Head of caudate nucleus (tissue), 42 donors: ENCODE measurements at regions not wholly inside any gene's neighbourhood (a gene's known extent, or its start where the extent isn't known, plus 50 kb on each side); places are given as distances from the start of the nearest gene placed in this dataset.
"Not testable (repeated sequence)": the region's sequence is repeated elsewhere in the genome, so short reads cannot be mapped to it uniquely, and the experiment has no call there.

Experiments used
- DNase-seq, 42 donors: peaks; one replicate each; pipeline versions ENCODE4 v3.0.0 to v3.0.0-alpha.2; 2020 to 2021; ENCODE audit warnings: mixed read lengths in 7 of 42
- intact Hi-C: fragments of 100-400 bp; cut with DNase I; formaldehyde crosslinking; loops from one replicate; pipeline ENCODE4 v1.15.0; 2022

GRCh38 chr6:115216835-115217234 is 843.9 kb downstream of the FRK start:
- intact Hi-C loops, result no loop called here
- no peak for DNase-seq

GRCh38 chr6:115214283-115214682 is 846.4 kb downstream of the FRK start:
- no peak for DNase-seq
- intact Hi-C loops, result no loop called here

- DNase-seq, result no peak
- intact Hi-C loops, result no loop called here
Observed at GRCh38 chr6:115203381-115203780, 857.3 kb downstream of the FRK start.

GRCh38 chr6:115194981-115195638 is 852.3 kb upstream of the HS3ST5 start:
- intact Hi-C loops, result no loop called here
- no peak for DNase-seq

GRCh38 chr6:115191989-115192388 is 849.2 kb upstream of the HS3ST5 start:
- intact Hi-C loops, result no loop called here
- DNase-seq, result no peak

- intact Hi-C loops, result no loop called here
- DNase-seq, result no peak
Observed at GRCh38 chr6:115190534-115190933, 847.7 kb upstream of the HS3ST5 start.

GRCh38 chr6:115175456-115175855 is 832.6 kb upstream of the HS3ST5 start:
- intact Hi-C loops, result not testable (repeated sequence)

GRCh38 chr6:115165912-115166311 is 823.1 kb upstream of the HS3ST5 start:
- intact Hi-C loops, DNase-seq: not testable (repeated sequence)

More at GRCh38 chr6:115175456-115175855, 832.6 kb upstream of the HS3ST5 start:
- not testable (repeated sequence) for DNase-seq

GRCh38 chr6:115159733-115160132 is 816.9 kb upstream of the HS3ST5 start:
- intact Hi-C loops, result no loop called here
- DNase-seq, result no peak

GRCh38 chr6:115137910-115138309 is 795.1 kb upstream of the HS3ST5 start:
- intact Hi-C loops, result no loop called here

GRCh38 chr6:115133790-115134189 is 791.0 kb upstream of the HS3ST5 start:
- DNase-seq, result no peak

More at GRCh38 chr6:115137910-115138309, 795.1 kb upstream of the HS3ST5 start:
- no peak for DNase-seq

GRCh38 chr6:115131709-115132490 is 789.1 kb upstream of the HS3ST5 start:
- no peak for DNase-seq
- intact Hi-C loops, result no loop called here

More at GRCh38 chr6:115133790-115134189, 791.0 kb upstream of the HS3ST5 start:
- intact Hi-C loops, result no loop called here

GRCh38 chr6:115121513-115121912 is 778.7 kb upstream of the HS3ST5 start:
- not testable (repeated sequence) for DNase-seq

GRCh38 chr6:115120391-115120790 is 777.6 kb upstream of the HS3ST5 start:
- no peak for DNase-seq
- intact Hi-C loops, result no loop called here

More at GRCh38 chr6:115121513-115121912, 778.7 kb upstream of the HS3ST5 start:
- intact Hi-C loops, result not testable (repeated sequence)

GRCh38 chr6:115091461-115091860 is 748.6 kb upstream of the HS3ST5 start:
- DNase-seq, result no peak
- intact Hi-C loops, result no loop called here

- intact Hi-C loops, result no loop called here
- no peak for DNase-seq
Observed at GRCh38 chr6:115078555-115078954, 735.7 kb upstream of the HS3ST5 start.

- no peak for DNase-seq
- intact Hi-C loops, result no loop called here
Observed at GRCh38 chr6:115071962-115072361, 729.1 kb upstream of the HS3ST5 start.

GRCh38 chr6:115067690-115068447 is 725.0 kb upstream of the HS3ST5 start:
- DNase-seq, result no peak
- intact Hi-C loops, result no loop called here

GRCh38 chr6:115064680-115065079 is 721.9 kb upstream of the HS3ST5 start:
- intact Hi-C loops, result no loop called here

GRCh38 chr6:115060581-115060980 is 717.8 kb upstream of the HS3ST5 start:
- intact Hi-C loops, result no loop called here
- no peak for DNase-seq

More at GRCh38 chr6:115064680-115065079, 721.9 kb upstream of the HS3ST5 start:
- no peak for DNase-seq
